H1 (cell line): ENCODE measurements at regions not wholly inside any gene's neighbourhood (a gene's known extent, or its start where the extent isn't known, plus 50 kb on each side); places are given as distances from the start of the nearest gene placed in this dataset.

Experiments used
- CTCF ChIA-PET: fragments of 300-600 bp; sonication (Branson Sonifier 250); formaldehyde crosslinking; loops from one replicate; lab custom pipeline; 2021; ENCODE audit not compliant: partially characterized antibody; lab: Charles Lee
- POLR2A ChIA-PET: fragments of 300-600 bp; sonication (Branson Sonifier 250); formaldehyde crosslinking; loops from one replicate; lab custom pipeline; 2021; ENCODE audit warnings: inconsistent platforms; ENCODE audit not compliant: partially characterized antibody; lab: Charles Lee
- DNase-seq, 2 experiments: peaks; one replicate each; pipeline versions ENCODE4 v3.0.0 to v3.0.0-alpha.2; 2010 to 2022; ENCODE audit warnings: low spot score in 2 of 2, low read depth in 1 of 2, mixed read lengths in 1 of 2
- FAIRE-seq: peaks from 2 replicates; lab custom pipeline; 2011; peaks lifted over from hg19 to GRCh38; lab: Jason Lieb, UNC
- H2AFZ ChIP-seq: 2 replicates; pipeline ENCODE4 v1.8.1; 2012; ENCODE audit warnings: low read length, inconsistent platforms
- H2AK5ac ChIP-seq: 2 replicates; pipeline ENCODE4 v1.6.1; 2013; ENCODE audit warnings: low read depth, low read length
- H2BK120ac ChIP-seq: replicated peaks from 2 replicates; pipeline ENCODE3; 2013; ENCODE audit warnings: low read depth, low read length, inconsistent platforms
- H2BK12ac ChIP-seq: 2 replicates; pipeline ENCODE4 v1.6.1; 2013; ENCODE audit warnings: low read depth, low read length
- H2BK15ac ChIP-seq: 2 replicates; pipeline ENCODE4 v1.6.1; 2013; ENCODE audit warnings: low read length
- H2BK20ac ChIP-seq: 2 replicates; pipeline ENCODE4 v1.6.1; 2013; ENCODE audit warnings: low read length
- H2BK5ac ChIP-seq: 2 replicates; pipeline ENCODE4 v1.6.1; 2013; ENCODE audit warnings: low read depth, low read length
- H3K14ac ChIP-seq: 2 replicates; pipeline ENCODE4 v1.6.1; 2013; ENCODE audit warnings: inconsistent platforms; ENCODE audit not compliant: insufficient read length
- H3K18ac ChIP-seq: 2 replicates; pipeline ENCODE4 v1.6.1; 2013; ENCODE audit warnings: low read length; ENCODE audit errors: extremely low read depth
- H3K23ac ChIP-seq: 2 replicates; pipeline ENCODE4 v1.6.1; 2013; ENCODE audit warnings: inconsistent platforms; ENCODE audit not compliant: insufficient read length
- H3K23me2 ChIP-seq: 2 replicates; pipeline ENCODE4 v1.6.1; 2013; ENCODE audit warnings: low read depth, low read length
- H3K27ac ChIP-seq: 2 replicates; pipeline ENCODE4 v1.6.1; 2011; ENCODE audit warnings: low read depth, low read length, inconsistent platforms
- H3K27me3 ChIP-seq, 4 experiments: replicated peaks in 1 of 4; 1 replicate in 1 of 4; 2 replicates in 3 of 4; pipeline versions ENCODE4 v1.6.1 to v1.8.1; 2011 to 2013; ENCODE audit warnings: low read length in 3 of 4, mild to moderate bottlenecking in 3 of 4, inconsistent platforms in 2 of 4, mixed read lengths in 2 of 4, moderate library complexity in 1 of 4; ENCODE audit not compliant: control insufficient read depth in 3 of 4, insufficient read depth in 3 of 4; ENCODE audit errors: extremely low read depth in 1 of 4
- H3K36me3 ChIP-seq, 4 experiments: 2 replicates each; pipeline versions ENCODE4 v1.6.1 to v1.8.1; 2011 to 2013; ENCODE audit warnings: mild to moderate bottlenecking in 4 of 4, low read length in 3 of 4, moderate library complexity in 2 of 4, control low read depth in 1 of 4, inconsistent platforms in 1 of 4; ENCODE audit not compliant: insufficient read depth in 4 of 4, control insufficient read depth in 2 of 4
- H3K4ac ChIP-seq: replicated peaks from 2 replicates; pipeline ENCODE3; 2013; ENCODE audit warnings: low read length, low read depth, mixed read lengths, inconsistent platforms; ENCODE audit not compliant: insufficient read length
- H3K4me1 ChIP-seq, 4 experiments: replicated peaks in 1 of 4; 1 replicate in 1 of 4; 2 replicates in 3 of 4; pipeline versions ENCODE4 v1.6.1 to v1.8.1; 2011 to 2013; ENCODE audit warnings: low read length in 3 of 4, inconsistent platforms in 2 of 4, mixed read lengths in 1 of 4; ENCODE audit not compliant: insufficient read depth in 4 of 4, control insufficient read depth in 3 of 4
- H3K4me2 ChIP-seq, 2 experiments: 2 replicates each; pipeline versions ENCODE4 v1.6.1 to v1.8.1; 2011 to 2013; ENCODE audit warnings: low read depth in 2 of 2, low read length in 2 of 2, control low read depth in 1 of 2, inconsistent platforms in 1 of 2, mild to moderate bottlenecking in 1 of 2; ENCODE audit not compliant: insufficient read depth in 1 of 2
- H3K4me3 ChIP-seq, 4 experiments: fragments of 200-600, 300-600 bp in 1 of 4; sonication (generic), shearing (Covaris generic), sonication (Bioruptor Twin) in 1 of 4; 2 replicates each; pipeline versions ENCODE4 v1.5.1 to v1.8.1; 2011 to 2016; ENCODE audit warnings: low read length in 4 of 4, low read depth in 3 of 4, control low read depth in 2 of 4, inconsistent platforms in 2 of 4, mild to moderate bottlenecking in 2 of 4, mixed read lengths in 1 of 4, moderate library complexity in 1 of 4; ENCODE audit not compliant: insufficient read depth in 2 of 4; ENCODE audit errors: extremely low read depth in 1 of 4
- H3K56ac ChIP-seq: replicated peaks from 2 replicates; pipeline ENCODE3; 2013; ENCODE audit warnings: low read depth, mild to moderate bottlenecking, mixed read lengths, low read length, inconsistent platforms; ENCODE audit not compliant: insufficient read length
- H3K79me1 ChIP-seq: 2 replicates; pipeline ENCODE4 v1.6.1; 2013; ENCODE audit warnings: low read depth, low read length, control low read depth
- H3K79me2 ChIP-seq, 2 experiments: 2 replicates each; pipeline versions ENCODE4 v1.6.1 to v1.8.1; 2012 to 2013; ENCODE audit warnings: low read length in 2 of 2, mild to moderate bottlenecking in 2 of 2, inconsistent platforms in 1 of 2; ENCODE audit not compliant: insufficient read depth in 2 of 2, control insufficient read depth in 1 of 2
- H3K9ac ChIP-seq, 4 experiments: replicated peaks in 1 of 4; 1 replicate in 1 of 4; 2 replicates in 3 of 4; pipeline versions ENCODE4 v1.6.1 to v1.8.1; 2011 to 2013; ENCODE audit warnings: low read depth in 3 of 4, low read length in 3 of 4, control low read depth in 2 of 4, mild to moderate bottlenecking in 2 of 4, moderate library complexity in 2 of 4, inconsistent platforms in 1 of 4; ENCODE audit errors: extremely low read depth in 1 of 4
- H3K9me3 ChIP-seq, 2 experiments: 2 replicates each; pipeline versions ENCODE4 v1.6.1 to v1.8.1; 2012 to 2013; ENCODE audit warnings: mild to moderate bottlenecking in 2 of 2, moderate library complexity in 2 of 2, control low read depth in 1 of 2, inconsistent platforms in 1 of 2, low read depth in 1 of 2, low read length in 1 of 2, mixed read lengths in 1 of 2; ENCODE audit not compliant: insufficient read depth in 2 of 2
- H4K20me1 ChIP-seq, 2 experiments: replicated peaks in 1 of 2; 2 replicates each; pipeline versions ENCODE3 to v1.8.1; 2011 to 2013; ENCODE audit warnings: inconsistent platforms in 2 of 2, low read length in 2 of 2, mild to moderate bottlenecking in 1 of 2; ENCODE audit not compliant: insufficient read depth in 2 of 2, control insufficient read depth in 1 of 2
- H4K5ac ChIP-seq: 2 replicates; pipeline ENCODE4 v1.6.1; 2013; ENCODE audit warnings: low read length, low read depth, mixed read lengths, inconsistent platforms; ENCODE audit not compliant: insufficient read length
- H4K8ac ChIP-seq: 2 replicates; pipeline ENCODE4 v1.8.0; 2013; ENCODE audit warnings: mild to moderate bottlenecking, moderate library complexity, low read length, inconsistent platforms; ENCODE audit not compliant: insufficient read depth; ENCODE audit errors: extremely low read depth
- H4K91ac ChIP-seq: replicated peaks from 2 replicates; pipeline ENCODE3; 2013; ENCODE audit warnings: low read length, mixed read lengths, inconsistent platforms; ENCODE audit not compliant: insufficient read length
- ASH2L ChIP-seq: fragments of 200-600, 300-600 bp; sonication (generic); IDR thresholded peaks from one replicate; pipeline ENCODE4 v1.7.1; 2017; ENCODE audit warnings: low read length
- KDM4A ChIP-seq: IDR thresholded peaks from one replicate; pipeline ENCODE4 v1.7.1; 2012; ENCODE audit warnings: low read depth, mild to moderate bottlenecking, moderate library complexity, low read length, inconsistent platforms; ENCODE audit not compliant: severe bottlenecking
- PHF8 ChIP-seq: fragments of 200-600 bp; sonication (generic); conservative IDR thresholded peaks from 2 replicates; pipeline ENCODE4 v1.7.1; 2012; ENCODE audit warnings: low read depth, mild to moderate bottlenecking, inconsistent platforms, low read length, moderate library complexity
- WGBS, 2 experiments: shearing (Covaris generic) in 1 of 2; methylation state at CpG; one replicate each; pipeline versions ENCODE4 v1.1.6 to v1.1.7; 2013 to 2015; ENCODE audit warnings: low lambda C conversion rate in 2 of 2, mixed read lengths in 2 of 2, inconsistent platforms in 1 of 2, low coverage in 1 of 2, missing lambda C conversion rate in 1 of 2; ENCODE audit not compliant: insufficient replicate concordance in 2 of 2, insufficient coverage in 1 of 2, insufficient read length in 1 of 2; ENCODE audit errors: extremely low coverage in 1 of 2, missing lambda C conversion rate in 1 of 2; 5-methylcytosine and 5-hydroxymethylcytosine counted together

GRCh38 chr15:61653110-61653509 lies 407.1 kb downstream of the VPS13C start:
- CTCF ChIA-PET: interaction anchor here (0.5 to 1.5 kb wide), 4 partner anchors 32 to 459 kb away, joined by 3 to 5 read pairs (median 4); no protein-coding TSS in a partner anchor
- no peak overlapping the region for H3K56ac ChIP-seq
- POLR2A ChIA-PET: no interaction called here
- H2BK5ac ChIP-seq: no peak overlapping the region
- H4K91ac ChIP-seq: no peak overlapping the region
- 86% methylated on average over 9 of the region's 9 CpGs; no CpG with 5 or more reads in 1 of the 2 experiments for WGBS, 2 experiments
- no peak overlapping the region for H3K27ac ChIP-seq
- peak overlapping the region; percentile 50; the same call in 1 of the 2 replicates for H2BK20ac ChIP-seq
- H3K27me3 ChIP-seq: no peaks in the 10 kb centered on the region
- DNase-seq: no peak
- H3K18ac ChIP-seq: no peak overlapping the region
- H2BK12ac ChIP-seq: no peak overlapping the region
- H2AFZ ChIP-seq: no peak overlapping the region
- no peaks in the 10 kb centered on the region for H3K9me3 ChIP-seq
- FAIRE-seq: no peak
- peaks cover 0 to 11% (median 1%) of the 10 kb centered on the region in 4 experiments; a peak in 5 of 7 replicates for H3K4me1 ChIP-seq
- no peak overlapping the region for H4K5ac ChIP-seq
- H3K36me3 ChIP-seq: no peaks in the 10 kb centered on the region
- no peaks in the 10 kb centered on the region for H3K79me1 ChIP-seq
- H2AK5ac ChIP-seq: no peak overlapping the region
- no peak overlapping the region for H3K14ac ChIP-seq
- no peak overlapping the region for H3K4me2 ChIP-seq
- H3K4me3 ChIP-seq: no peak overlapping the region
- no peak overlapping the region for H4K8ac ChIP-seq
- H3K9ac ChIP-seq: no peak overlapping the region
- H3K23ac ChIP-seq: no peak overlapping the region
- no peaks in the 10 kb centered on the region for H4K20me1 ChIP-seq
- H3K79me2 ChIP-seq: no peaks in the 10 kb centered on the region
- no peak overlapping the region for H2BK15ac ChIP-seq
- no peak overlapping the region for H2BK120ac ChIP-seq
- no peaks in the 10 kb centered on the region for H3K23me2 ChIP-seq
- H3K4ac ChIP-seq: no peak overlapping the region
- TF ChIP-seq ASH2L: no peak
- no peak for TF ChIP-seq PHF8
- no peak for TF ChIP-seq KDM4A
